Tibial nerve (tissue), 4 donors: ENCODE measurements at regions not wholly inside any gene's neighbourhood (a gene's known extent, or its start where the extent isn't known, plus 50 kb on each side); places are given as distances from the start of the nearest gene placed in this dataset.

Source experiments
- DNase-seq, 2 donors: peaks; one replicate each; pipeline ENCODE4 v3.0.0-alpha.2; 2019; ENCODE audit warnings: low spot score in 2 of 2
- H3K27ac ChIP-seq, 4 donors: fragments of 200-600 bp; sonication (generic) in 3 of 4; one replicate each; pipeline ENCODE4 v1.5.1; 2017 to 2019; ENCODE audit warnings: mild to moderate bottlenecking in 1 of 4
- H3K27me3 ChIP-seq, 2 donors: fragments of 200-600 bp; sonication (generic) in 1 of 2; one replicate each; pipeline versions ENCODE4 v1.5.1 to v1.6.0; 2017 to 2019
- H3K36me3 ChIP-seq, 3 donors: fragments of 200-600 bp; sonication (generic); one replicate each; pipeline ENCODE4 v1.5.1; 2018 to 2019
- H3K4me1 ChIP-seq, 4 donors: fragments of 200-600 bp; sonication (generic) in 3 of 4; one replicate each; pipeline ENCODE4 v1.5.1; 2017 to 2019
- H3K4me3 ChIP-seq, 4 donors: fragments of 200-600 bp; sonication (generic) in 3 of 4; one replicate each; pipeline ENCODE4 v1.5.1; 2017 to 2019; ENCODE audit warnings: mild to moderate bottlenecking in 1 of 4, moderate library complexity in 1 of 4
- H3K9me3 ChIP-seq, 4 donors: fragments of 200-600 bp; sonication (generic) in 3 of 4; one replicate each; pipeline ENCODE4 v1.5.1; 2017 to 2019
- CTCF ChIP-seq, 5 experiments: fragments of 200-600 bp in 3 of 5; fragments of 450-650 bp in 2 of 5; sonication (generic) in 3 of 5; IDR thresholded peaks; one replicate each; pipeline ENCODE4 v1.5.1; 2016 to 2019; ENCODE audit warnings: antibody characterized with exemption in 5 of 5, mild to moderate bottlenecking in 3 of 5, moderate library complexity in 2 of 5
- EP300 ChIP-seq, 2 donors: sonication (generic); formaldehyde crosslinking; IDR thresholded peaks; one replicate each; pipeline ENCODE4 v1.6.1; 2017; ENCODE audit warnings: antibody characterized with exemption in 2 of 2, mild to moderate bottlenecking in 1 of 2
- POLR2A ChIP-seq, 2 donors: fragments of 450-650 bp; IDR thresholded peaks; one replicate each; pipeline ENCODE4 v1.6.1; 2017; ENCODE audit warnings: antibody characterized with exemption in 2 of 2, mild to moderate bottlenecking in 2 of 2, moderate library complexity in 2 of 2
- WGBS, 2 donors: methylation state at CpG; one replicate each; pipeline ENCODE4 v1.1.5; 2018; 5-methylcytosine and 5-hydroxymethylcytosine counted together

DNA sequence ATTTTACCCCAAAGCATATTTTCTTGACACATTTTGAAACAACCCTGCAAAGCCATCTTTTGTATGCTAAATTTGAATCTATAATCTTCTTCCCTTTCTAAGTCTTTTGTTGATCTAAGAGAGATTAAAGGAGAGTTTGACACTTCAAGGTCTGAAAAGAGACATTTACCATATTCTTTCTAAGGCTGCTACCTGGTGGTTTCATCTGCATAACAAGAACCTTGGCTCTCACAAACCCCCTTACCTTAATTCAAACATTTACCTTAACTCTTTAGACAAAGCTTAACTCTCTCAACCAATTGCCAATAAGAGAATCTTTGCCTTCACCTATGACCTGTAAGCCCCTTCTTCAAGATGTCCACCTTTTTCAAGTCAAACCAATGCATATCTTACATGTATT is 1143.6 kb downstream of the CDH11 start:
- no peak for DNase-seq

GRCh38 chr16:63976345-63976744 is 1145.5 kb downstream of the CDH11 start:
- no peak for DNase-seq

More for the DNA sequence above, 1143.6 kb downstream of the CDH11 start:
- no peaks in the 10 kb centered on the region for H3K36me3 ChIP-seq
- H3K27me3 ChIP-seq = no peaks in the 10 kb centered on the region
- no peak overlapping the region for H3K4me3 ChIP-seq
- peaks cover 0 to 6% (median 1%) of the 10 kb centered on the region in 4 donors for H3K4me1 ChIP-seq
- H3K9me3 ChIP-seq = no peaks in the 10 kb centered on the region
- no peak overlapping the region for H3K27ac ChIP-seq
- TF ChIP-seq EP300 (IDR thresholded peaks at IDR 0.05) (no peak), CTCF (IDR thresholded peaks at IDR 0.05) (no peak), POLR2A (IDR thresholded peaks at IDR 0.05) (no peak)

DNA sequence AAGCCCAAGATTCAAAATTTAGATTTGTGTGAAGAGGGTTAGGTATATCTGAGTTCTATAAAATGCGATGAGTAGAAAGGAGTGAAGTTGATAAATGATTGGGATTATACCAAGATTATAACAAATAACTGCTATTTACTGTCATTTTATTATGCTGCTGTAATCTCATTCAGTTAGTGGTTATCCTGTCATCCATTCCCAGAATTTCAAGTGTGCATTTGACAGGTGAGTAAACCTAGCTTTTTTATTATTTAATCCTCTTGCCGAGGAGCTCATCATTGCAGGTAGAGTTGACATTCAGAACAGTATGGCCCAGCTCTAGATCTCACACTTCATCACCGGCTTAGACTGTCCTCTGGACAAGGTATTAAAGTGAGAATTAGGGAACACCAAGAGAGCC is 1146.2 kb downstream of the CDH11 start:
- 82 to 93% methylated on average over 3 of the region's 3 CpGs for WGBS, 2 donors
- no peaks in the 10 kb centered on the region for H3K36me3 ChIP-seq
- TF ChIP-seq EP300 (IDR thresholded peaks at IDR 0.05) = no peak
- TF ChIP-seq CTCF (IDR thresholded peaks at IDR 0.05) = no peak
- TF ChIP-seq POLR2A (IDR thresholded peaks at IDR 0.05) = no peak

More at GRCh38 chr16:63976345-63976744, 1145.5 kb downstream of the CDH11 start:
- Histone ChIP-seq H3K4me3 (no peak overlapping the region), H3K9me3 (no peaks in the 10 kb centered on the region), H3K4me1 (no peaks in the 10 kb centered on the region), H3K27ac (no peak overlapping the region), H3K36me3 (no peaks in the 10 kb centered on the region), H3K27me3 (no peaks in the 10 kb centered on the region)
- WGBS, 2 donors = 75 to 78% methylated on average over 4 of the region's 4 CpGs
- TF ChIP-seq EP300 (IDR thresholded peaks at IDR 0.05) (no peak), POLR2A (IDR thresholded peaks at IDR 0.05) (no peak), CTCF (IDR thresholded peaks at IDR 0.05) (no peak)

DNA sequence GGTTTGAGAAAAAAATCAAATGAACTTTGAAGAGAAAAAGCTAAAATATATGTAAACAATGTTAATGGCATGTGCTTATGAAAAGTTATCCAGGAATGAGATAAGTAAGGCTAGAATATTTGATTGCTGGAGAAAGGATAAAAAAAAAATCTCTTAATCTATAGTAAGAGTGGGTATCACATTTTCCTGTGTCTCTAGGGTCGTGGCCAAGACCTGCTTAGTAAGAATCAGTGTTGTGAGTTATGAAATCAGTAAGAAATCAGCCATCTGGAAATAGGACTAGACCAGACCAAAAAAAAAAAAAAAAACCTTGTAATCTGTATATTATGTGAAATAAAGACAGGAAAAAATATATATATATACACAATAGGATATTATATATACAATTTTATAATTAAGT is 1153.9 kb downstream of the CDH11 start:
- 55 to 58% methylated on average over 1 of the region's 1 CpG for WGBS, 2 donors
- H3K4me1 ChIP-seq = no peaks in the 10 kb centered on the region
- no peaks in the 10 kb centered on the region for H3K9me3 ChIP-seq
- H3K27me3 ChIP-seq = no peaks in the 10 kb centered on the region
- no peak for TF ChIP-seq CTCF (IDR thresholded peaks at IDR 0.05)
- no peak for TF ChIP-seq POLR2A (IDR thresholded peaks at IDR 0.05)
- no peak for TF ChIP-seq EP300 (IDR thresholded peaks at IDR 0.05)
- DNase-seq = no peak
- H3K4me3 ChIP-seq = no peak overlapping the region
- H3K27ac ChIP-seq = no peak overlapping the region
- H3K36me3 ChIP-seq = no peaks in the 10 kb centered on the region

More for the DNA sequence above, 1146.2 kb downstream of the CDH11 start:
- Histone ChIP-seq H3K9me3 (no peaks in the 10 kb centered on the region), H3K27me3 (no peaks in the 10 kb centered on the region), H3K4me3 (no peak overlapping the region), H3K4me1 (no peaks in the 10 kb centered on the region), H3K27ac (no peak overlapping the region)
- no peak for DNase-seq

GRCh38 chr16:63960321-63960720 is 1161.5 kb downstream of the CDH11 start:
- H3K4me1 ChIP-seq = no peaks in the 10 kb centered on the region
- no peak for DNase-seq
- H3K27me3 ChIP-seq = no peaks in the 10 kb centered on the region
- no peaks in the 10 kb centered on the region for H3K36me3 ChIP-seq
- no peak overlapping the region for H3K4me3 ChIP-seq
- no peak overlapping the region for H3K27ac ChIP-seq
- no peaks in the 10 kb centered on the region for H3K9me3 ChIP-seq
- TF ChIP-seq EP300 (IDR thresholded peaks at IDR 0.05) = no peak
- TF ChIP-seq CTCF (IDR thresholded peaks at IDR 0.05) = no peak
- no peak for TF ChIP-seq POLR2A (IDR thresholded peaks at IDR 0.05)
